NCI-H187 treated with DMSO at 0.1 percent for 48 hours (cell line): ENCODE measurements at regions not wholly inside any gene's neighbourhood (a gene's known extent, or its start where the extent isn't known, plus 50 kb on each side); places are given as distances from the start of the nearest gene placed in this dataset.
"Not testable (repeated sequence)": the region's sequence is repeated elsewhere in the genome, so short reads cannot be mapped to it uniquely, and the experiment has no call there.

Source experiments
- DNase-seq: peaks from one replicate; lab custom pipeline; 2025; lab: John Stamatoyannopoulos, UW

GRCh38 chr5:89071101-89071940, 188.3 kb upstream of the MEF2C start:
- DNase-seq, result no peak

- DNase-seq, result no peak
Measured at GRCh38 chr5:89069591-89069990, 186.6 kb upstream of the MEF2C start.

DNA sequence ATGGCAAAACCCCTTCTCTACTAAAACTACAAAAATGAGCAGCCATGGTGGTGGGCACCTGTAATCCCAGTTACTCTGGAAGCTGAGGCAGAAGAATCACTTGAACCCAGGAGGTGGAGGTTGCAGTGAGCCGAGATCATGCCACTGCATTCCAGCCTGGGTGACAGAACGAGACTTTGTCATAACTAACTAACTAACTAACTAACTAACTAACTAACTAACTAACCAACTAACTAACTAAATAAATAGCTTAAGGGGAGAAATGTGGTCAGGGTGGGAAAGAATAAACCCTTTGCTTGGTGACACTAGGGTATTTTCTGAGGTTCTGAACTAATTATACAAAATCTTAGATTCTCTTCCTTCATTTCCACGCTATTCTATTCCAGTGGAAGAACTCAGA, 184.4 kb upstream of the MEF2C start:
- no peak for DNase-seq

DNA sequence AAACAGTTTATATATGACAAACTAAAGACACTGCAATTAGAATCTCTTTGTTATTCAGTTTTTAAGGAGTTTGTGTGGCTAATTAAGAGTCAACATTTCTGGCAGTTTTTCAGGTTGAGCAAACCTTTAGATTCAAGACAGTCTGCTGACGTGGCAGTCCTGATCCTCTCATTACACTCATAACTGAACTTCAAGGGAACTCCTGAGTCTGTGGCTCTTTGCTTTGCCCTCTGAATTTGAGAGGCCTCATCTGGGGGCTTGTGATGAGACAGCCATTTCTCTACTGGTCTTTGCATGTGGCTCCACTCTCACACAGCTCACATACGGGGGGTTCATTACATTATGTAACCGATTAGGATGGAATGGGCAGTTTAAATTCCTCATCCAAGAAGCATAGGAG, 182.9 kb upstream of the MEF2C start:
- no peak for DNase-seq

- no peak for DNase-seq
Measured at GRCh38 chr5:89064736-89065135, 181.8 kb upstream of the MEF2C start.

DNA sequence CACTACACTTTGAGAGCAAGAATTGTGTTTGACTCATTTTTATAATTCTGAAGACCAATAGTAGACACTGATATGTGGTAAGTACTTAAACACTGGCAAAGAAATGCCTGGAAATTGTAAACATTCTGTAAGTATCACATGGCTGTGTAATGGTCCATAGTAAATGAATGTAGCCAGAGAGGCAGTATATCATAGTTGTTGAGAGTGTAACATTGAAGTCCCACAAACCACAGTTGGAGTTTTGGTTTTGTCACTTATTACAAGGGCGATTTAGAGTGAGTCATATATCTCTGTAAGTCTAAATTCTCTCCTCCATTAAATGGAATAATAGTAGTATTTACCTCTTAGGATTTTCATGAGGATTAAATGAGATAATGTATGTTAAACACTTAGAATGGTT, 181.1 kb upstream of the MEF2C start:
- DNase-seq, result no peak

DNA sequence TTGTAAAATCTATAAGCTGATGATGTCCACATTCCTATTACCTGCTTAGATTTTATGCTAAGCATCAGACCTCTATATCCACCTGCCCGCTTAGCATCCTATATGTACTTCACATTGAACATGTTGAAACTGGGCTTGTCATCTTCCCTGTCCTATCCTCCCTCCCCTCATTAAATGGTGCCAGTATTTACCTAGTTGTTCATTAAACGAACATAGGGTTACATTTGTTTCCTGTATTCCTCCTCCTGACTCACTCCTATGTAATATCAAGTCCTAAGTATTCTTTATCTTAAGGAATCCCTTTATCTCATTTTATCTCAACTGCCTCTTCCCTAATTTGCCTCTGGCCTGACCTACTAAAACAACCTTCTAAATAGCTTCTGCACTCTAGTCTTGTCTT, 177.8 kb upstream of the MEF2C start:
- DNase-seq, result no peak

DNA sequence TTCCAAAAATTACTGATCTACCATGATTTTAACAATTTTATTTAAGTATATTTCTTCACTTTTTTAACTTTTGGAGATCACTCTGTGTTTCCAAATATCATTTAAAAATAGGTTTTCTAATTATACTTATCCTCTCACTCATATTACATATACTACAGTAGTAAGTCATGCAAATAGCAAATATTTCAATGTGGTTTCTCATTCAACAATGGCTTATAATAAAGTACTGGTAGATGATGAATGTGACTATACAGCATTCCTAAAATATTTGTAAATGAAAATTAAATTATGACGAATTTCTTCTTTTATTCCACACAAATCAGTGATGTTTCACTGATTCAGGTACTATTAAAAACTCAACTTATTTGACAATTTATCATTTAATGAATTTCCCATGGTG, 176.3 kb upstream of the MEF2C start:
- no peak for DNase-seq

DNA sequence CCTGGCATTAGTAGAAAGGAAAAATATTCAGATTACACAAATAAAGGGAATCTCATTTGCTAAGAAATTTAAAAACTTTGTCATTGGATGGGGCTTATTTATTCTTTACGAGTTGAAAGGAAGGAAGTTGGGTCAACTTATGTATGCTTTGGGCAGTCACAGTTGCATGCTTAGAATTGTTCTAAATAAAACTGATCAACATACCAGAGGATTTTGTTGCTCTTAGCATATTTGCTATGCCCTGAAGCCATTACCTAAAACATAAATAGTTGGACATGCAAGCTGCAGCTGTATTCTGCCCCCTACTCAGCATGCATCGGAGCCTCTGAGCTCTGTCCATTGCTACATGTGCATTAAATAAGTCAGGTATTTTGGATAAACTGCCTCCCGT, 172.7 kb upstream of the MEF2C start:
- no peak for DNase-seq

- DNase-seq, result no peak
Measured at GRCh38 chr5:89055015-89055694, 172.2 kb upstream of the MEF2C start.

- no peak for DNase-seq
Measured at GRCh38 chr5:89053547-89053946, 170.6 kb upstream of the MEF2C start.

DNA sequence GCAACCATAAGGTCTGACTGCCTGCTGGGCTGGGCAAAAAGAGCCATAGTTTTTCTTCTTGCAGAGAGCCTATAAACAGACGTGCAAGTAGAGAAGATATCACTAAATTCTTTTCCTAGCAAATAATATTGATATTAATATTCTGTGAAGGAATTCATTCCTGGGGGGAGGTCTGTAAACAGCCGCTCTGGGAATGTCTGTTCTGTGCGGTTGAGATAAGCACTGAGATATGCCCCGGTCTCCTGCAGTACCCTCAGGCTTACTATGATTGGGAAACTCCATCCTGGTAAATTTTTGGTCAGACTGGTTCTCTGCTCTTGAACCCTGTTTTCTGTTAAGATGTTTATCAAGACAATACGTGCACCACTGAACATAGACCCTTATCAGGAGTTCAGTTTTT, 167.1 kb upstream of the MEF2C start:
- not testable (repeated sequence) for DNase-seq

- DNase-seq, result no peak
Measured at GRCh38 chr5:89047571-89047970, 164.6 kb upstream of the MEF2C start.

DNA sequence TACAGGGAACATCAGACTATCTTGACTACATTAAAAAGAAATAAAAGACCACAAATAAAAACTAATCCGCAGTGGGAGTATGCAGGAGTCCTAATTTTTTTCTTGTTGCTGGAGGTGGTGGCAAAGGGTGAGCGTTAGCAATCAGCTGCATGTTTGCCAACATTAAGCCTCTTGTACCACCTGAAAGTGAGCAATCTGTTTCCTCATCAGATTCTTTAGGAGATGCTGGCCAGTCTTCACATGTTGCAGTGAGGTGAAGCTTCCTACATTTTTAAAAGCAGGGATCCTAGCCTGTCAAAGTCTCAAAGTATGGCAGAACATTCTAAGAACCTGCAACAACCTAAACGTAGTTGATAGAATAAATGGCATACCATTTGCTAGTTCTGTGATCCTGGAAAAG, 162.2 kb upstream of the MEF2C start:
- no peak for DNase-seq

DNA sequence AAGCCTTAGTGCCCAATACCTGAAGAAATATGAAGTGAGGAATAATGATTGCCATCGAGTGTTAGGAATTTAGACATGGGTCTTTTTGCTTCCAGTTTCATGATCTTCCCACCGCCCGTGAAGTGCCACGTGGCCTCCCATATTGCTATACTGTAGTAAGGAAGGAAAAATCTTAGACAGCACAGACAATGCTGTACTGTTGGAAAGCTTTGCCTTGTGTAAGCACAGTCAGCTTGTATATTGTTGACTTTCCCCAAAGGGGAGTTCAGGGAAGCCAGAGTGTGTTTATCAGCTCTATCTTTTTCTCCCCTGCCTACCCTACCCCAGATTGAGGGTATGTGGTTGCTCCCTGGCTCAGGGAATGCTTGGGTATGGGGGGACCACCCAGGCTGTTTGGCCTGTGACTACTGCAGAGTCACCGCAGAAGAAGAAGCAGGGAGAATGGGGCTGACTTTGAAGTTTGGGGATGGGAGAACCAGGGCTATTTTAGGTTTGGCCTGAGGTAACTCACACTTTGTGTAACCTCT, 161.8 kb upstream of the MEF2C start:
- DNase-seq, result no peak

- DNase-seq, result no peak
Measured at GRCh38 chr5:89043676-89044075, 160.7 kb upstream of the MEF2C start.

DNA sequence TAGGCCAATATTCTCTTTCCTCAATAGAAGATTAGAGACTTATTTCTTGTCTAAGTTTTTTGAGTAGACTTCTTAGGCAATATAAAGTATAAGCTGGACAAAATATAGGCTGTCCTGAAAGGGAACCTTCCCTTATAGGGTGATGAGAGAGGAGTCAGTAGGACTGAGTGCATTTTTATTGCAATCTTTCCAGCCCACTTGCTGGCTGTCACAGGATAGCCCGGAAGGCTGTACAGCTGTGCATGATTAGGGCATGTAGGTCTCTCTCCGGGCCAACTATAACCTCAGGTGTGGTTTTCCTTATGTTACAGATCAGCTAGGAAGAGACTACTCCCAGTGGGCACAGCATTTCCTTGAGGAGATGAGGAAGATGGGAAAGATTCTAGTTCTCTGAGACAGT, 159.8 kb upstream of the MEF2C start:
- DNase-seq, result no peak

DNA sequence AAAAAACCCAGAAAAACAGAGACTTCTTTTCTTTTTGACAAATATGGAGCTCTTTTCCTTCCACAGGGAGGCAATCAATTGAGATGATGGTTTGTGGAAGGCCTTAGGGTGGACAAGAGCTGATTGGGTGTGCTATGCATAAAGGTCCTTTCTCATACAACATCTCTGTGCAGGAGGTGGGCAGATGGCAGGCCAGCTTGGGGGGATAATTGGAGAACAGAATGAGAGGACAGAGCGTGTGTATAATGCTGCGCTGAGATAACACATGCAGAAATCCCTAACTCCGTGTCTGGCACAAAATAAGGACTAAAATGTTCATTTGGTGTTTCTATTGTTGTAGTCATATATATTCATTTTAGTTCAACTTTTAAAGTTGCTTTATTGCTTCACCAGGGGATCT, 159.0 kb upstream of the MEF2C start:
- DNase-seq, result no peak

- no peak for DNase-seq
Measured at GRCh38 chr5:89041249-89041779, 158.3 kb upstream of the MEF2C start.

- no peak for DNase-seq
Measured at GRCh38 chr5:89036704-89037489, 153.9 kb upstream of the MEF2C start.

GRCh38 chr5:89036166-89036565, 153.2 kb upstream of the MEF2C start:
- no peak for DNase-seq

DNA sequence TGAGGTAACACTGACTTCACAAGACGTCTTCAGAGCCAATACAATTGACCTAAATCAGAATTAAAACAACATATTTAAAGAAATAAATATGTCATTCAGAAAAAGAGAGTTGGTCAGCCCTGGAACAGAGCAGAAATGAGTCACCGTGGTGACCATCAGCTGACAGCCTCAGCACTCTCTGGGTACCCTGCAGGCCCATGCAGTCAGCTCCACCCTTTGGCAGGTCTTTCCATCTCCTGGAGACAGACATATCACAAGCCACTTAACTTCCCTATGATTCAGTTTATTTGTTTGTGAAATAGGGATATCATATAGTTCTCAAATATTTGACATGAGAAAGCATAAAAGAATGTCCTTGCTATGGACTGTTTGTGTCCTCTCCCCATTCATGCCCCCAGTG, 151.6 kb upstream of the MEF2C start:
- no peak for DNase-seq
